CD4-positive, alpha-beta memory T cell (primary cell): ENCODE measurements at regions not wholly inside any gene's neighbourhood (a gene's known extent, or its start where the extent isn't known, plus 50 kb on each side); places are given as distances from the start of the nearest gene placed in this dataset.
A peak's percentile ranks its signal among the peaks of the same experiment; 100 is the strongest.

Experiments used
- CTCF ChIA-PET: fragments of 350-600 bp; sonication (Branson Sonifier 250); formaldehyde crosslinking; loops from one replicate; lab custom pipeline; 2021; ENCODE audit warnings: inconsistent platforms; ENCODE audit not compliant: partially characterized antibody; lab: Charles Lee
- POLR2A ChIA-PET: fragments of 350-600 bp; sonication (Branson Sonifier 250); formaldehyde crosslinking; loops from one replicate; lab custom pipeline; 2021; ENCODE audit not compliant: partially characterized antibody; lab: Charles Lee
- DNase-seq, 5 donors: peaks; one replicate each; pipeline versions ENCODE4 v3.0.0 to v3.0.0-alpha.2; 2020 to 2022; ENCODE audit warnings: mixed read lengths in 1 of 5
- H3K27ac ChIP-seq: one replicate; pipeline ENCODE4 v1.7.0; 2013; ENCODE audit warnings: low read depth, low read length
- H3K27me3 ChIP-seq: 2 replicates; pipeline ENCODE4 v1.7.0; 2013; ENCODE audit warnings: mild to moderate bottlenecking, low read length, moderate library complexity; ENCODE audit not compliant: insufficient read depth
- H3K36me3 ChIP-seq: 2 replicates; pipeline ENCODE4 v1.7.0; 2013; ENCODE audit warnings: mild to moderate bottlenecking, low read length, moderate library complexity; ENCODE audit not compliant: insufficient read depth
- H3K4me1 ChIP-seq: 2 replicates; pipeline ENCODE4 v1.7.0; 2013; ENCODE audit warnings: mild to moderate bottlenecking, low read length, moderate library complexity; ENCODE audit not compliant: insufficient read depth
- H3K4me3 ChIP-seq, 2 donors: one replicate each; pipeline ENCODE4 v1.7.0; 2013; ENCODE audit warnings: low read length in 2 of 2, mild to moderate bottlenecking in 1 of 2
- H3K9me3 ChIP-seq, 2 donors: one replicate each; pipeline ENCODE4 v1.7.0; 2013; ENCODE audit warnings: low read length in 2 of 2, control low read depth in 1 of 2; ENCODE audit not compliant: control insufficient read depth in 1 of 2
- H3K27ac Mint-ChIP-seq, 7 donors: one replicate each; pipeline ENCODE4 v1.8.0; 2020 to 2021; ENCODE audit warnings: mixed read lengths in 7 of 7, mild to moderate bottlenecking in 6 of 7, inconsistent platforms in 3 of 7, moderate library complexity in 3 of 7
- H3K27me3 Mint-ChIP-seq, 2 donors: one replicate each; pipeline ENCODE4 v1.8.0; 2020 to 2021; ENCODE audit warnings: mixed read lengths in 2 of 2
- H3K36me3 Mint-ChIP-seq, 2 donors: one replicate each; pipeline ENCODE4 v1.8.0; 2020 to 2021; ENCODE audit warnings: mixed read lengths in 2 of 2, inconsistent platforms in 1 of 2, mild to moderate bottlenecking in 1 of 2
- H3K4me1 Mint-ChIP-seq, 4 donors: one replicate each; pipeline ENCODE4 v1.8.0; 2020 to 2021; ENCODE audit warnings: mixed read lengths in 4 of 4, mild to moderate bottlenecking in 1 of 4
- H3K4me3 Mint-ChIP-seq, 8 donors: one replicate each; pipeline ENCODE4 v1.8.0; 2020 to 2021; ENCODE audit warnings: mixed read lengths in 8 of 8, mild to moderate bottlenecking in 7 of 8, moderate library complexity in 6 of 8, inconsistent platforms in 3 of 8
- H3K9me3 Mint-ChIP-seq, 8 donors: one replicate each; pipeline ENCODE4 v1.8.0; 2020 to 2021; ENCODE audit warnings: mixed read lengths in 8 of 8, mild to moderate bottlenecking in 5 of 8, inconsistent platforms in 3 of 8, moderate library complexity in 1 of 8
- intact Hi-C: fragments of 100-400 bp; cut with micrococcal nuclease; formaldehyde crosslinking; loops from one replicate; pipeline ENCODE4 v1.15.1; 2023

DNA sequence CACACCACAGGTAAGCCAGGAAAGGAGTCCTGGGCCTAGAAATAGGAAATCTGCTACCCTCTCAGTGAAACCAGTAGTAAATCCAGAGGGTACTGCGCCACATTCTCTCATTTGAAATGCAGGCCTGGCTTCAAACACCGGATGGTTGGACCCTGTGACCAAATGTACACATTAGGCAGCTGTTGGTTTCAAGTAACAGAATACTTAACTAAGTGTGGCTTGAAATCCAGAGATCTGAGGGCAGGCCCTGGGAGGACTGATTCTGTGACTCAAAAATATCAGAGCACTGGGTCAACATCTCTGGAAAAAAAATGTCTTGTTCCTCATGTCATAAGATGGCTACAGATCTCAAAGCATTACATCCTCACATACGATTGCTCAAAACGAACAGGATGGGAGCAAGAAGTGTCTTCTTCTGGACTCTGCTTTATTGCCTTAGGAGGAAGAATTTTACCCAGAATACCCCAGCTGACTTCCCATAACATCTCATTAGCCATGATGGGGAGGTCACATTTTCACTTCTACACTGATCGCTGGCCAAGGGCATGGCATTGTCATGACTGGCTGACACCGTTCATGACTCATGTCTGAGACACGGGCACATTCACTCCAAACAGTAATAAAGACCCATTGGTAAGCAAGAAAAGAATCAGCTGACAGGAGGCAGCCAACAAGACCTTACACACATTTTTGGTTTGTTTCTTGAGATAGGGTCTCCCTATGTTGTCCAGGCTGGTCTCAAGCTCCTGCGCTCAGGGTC is 166.0 kb downstream of the ARRDC4 start:
- CTCF ChIA-PET: no interaction called here

DNA sequence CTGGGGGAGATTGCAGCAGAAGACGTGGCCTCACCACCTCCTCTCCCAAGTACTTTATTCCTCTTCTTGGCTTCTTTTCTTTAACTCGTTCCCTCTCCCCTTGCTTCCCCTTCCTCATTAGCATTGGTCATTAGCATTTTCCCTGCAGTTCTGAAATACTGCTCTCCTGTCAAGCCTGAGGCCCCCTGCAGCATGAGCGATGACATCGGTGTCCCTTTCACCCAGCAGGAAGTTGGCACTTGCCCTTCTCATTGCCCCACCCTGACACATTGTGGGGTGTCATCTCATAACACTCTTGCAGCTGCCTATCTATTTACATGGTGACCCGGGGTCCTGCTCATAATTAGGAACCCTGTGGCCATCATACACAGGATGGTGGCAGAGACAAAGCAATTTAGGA is 167.1 kb downstream of the ARRDC4 start:
- H3K36me3 Mint-ChIP-seq: no peaks in the 10 kb centered on the region
- no peak overlapping the region for H3K4me3 Mint-ChIP-seq
- CTCF ChIA-PET: no interaction called here
- peaks cover 0 to 2% of the 10 kb centered on the region in 2 donors for H3K27me3 Mint-ChIP-seq
- H3K9me3 ChIP-seq: no peaks in the 10 kb centered on the region
- H3K27me3 ChIP-seq: no peaks in the 10 kb centered on the region
- H3K36me3 ChIP-seq: no peaks in the 10 kb centered on the region
- no peak overlapping the region for H3K27ac ChIP-seq
- DNase-seq: no peak
- intact Hi-C loops: no loop called here
- POLR2A ChIA-PET: no interaction called here
- H3K27ac Mint-ChIP-seq: no peak overlapping the region
- no peaks in the 10 kb centered on the region for H3K4me1 ChIP-seq
- H3K4me1 Mint-ChIP-seq: no peaks in the 10 kb centered on the region
- H3K9me3 Mint-ChIP-seq: peaks cover 0 to 3% (median 0%) of the 10 kb centered on the region in 8 donors
- H3K4me3 ChIP-seq: no peak overlapping the region

More for the DNA sequence above, 166.0 kb downstream of the ARRDC4 start:
- Histone ChIP-seq H3K4me1 (no peaks in the 10 kb centered on the region), H3K27ac (no peak overlapping the region), H3K9me3 (no peaks in the 10 kb centered on the region), H3K27me3 (no peaks in the 10 kb centered on the region), H3K4me3 (no peak overlapping the region), H3K36me3 (no peaks in the 10 kb centered on the region)
- POLR2A ChIA-PET: no interaction called here
- no peak for DNase-seq
- Mint-ChIP-seq H3K4me1 (no peaks in the 10 kb centered on the region), H3K27me3 (peaks cover 0 to 2% of the 10 kb centered on the region in 2 donors), H3K36me3 (no peaks in the 10 kb centered on the region), H3K27ac (no peak overlapping the region), H3K4me3 (no peak overlapping the region), H3K9me3 (peaks cover 0 to 3% (median 0%) of the 10 kb centered on the region in 8 donors)
- intact Hi-C loops: no loop called here

DNA sequence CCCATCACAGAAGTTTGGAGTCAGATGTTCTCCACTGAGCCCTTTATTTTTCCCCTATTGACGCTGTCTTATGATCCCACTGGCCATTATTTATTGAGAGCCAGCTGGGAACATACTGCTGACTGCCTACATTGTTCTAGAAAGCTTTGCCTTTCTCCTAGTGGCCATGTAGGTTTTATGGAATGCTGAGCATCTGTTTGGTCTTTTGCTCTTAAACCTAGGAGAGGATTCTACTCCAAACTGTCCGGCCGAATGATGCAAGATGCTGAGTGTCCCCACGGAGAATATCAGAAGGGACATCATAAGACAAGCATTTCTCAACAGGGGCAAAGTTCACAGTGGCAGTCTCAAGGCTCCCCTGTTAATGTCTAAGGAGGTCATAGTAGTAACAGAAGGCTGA is 171.4 kb downstream of the ARRDC4 start:
- Mint-ChIP-seq H3K27ac (no peak overlapping the region), H3K4me3 (no peak overlapping the region), H3K4me1 (peaks cover 0 to 1% (median 0%) of the 10 kb centered on the region in 4 donors), H3K27me3 (peaks cover 0 to 4% of the 10 kb centered on the region in 2 donors), H3K36me3 (no peaks in the 10 kb centered on the region), H3K9me3 (peaks cover 0 to 8% (median under 1%) of the 10 kb centered on the region in 8 donors)
- H3K27ac ChIP-seq: no peak overlapping the region
- POLR2A ChIA-PET: no interaction called here
- intact Hi-C loops: no loop called here
- H3K9me3 ChIP-seq: no peaks in the 10 kb centered on the region
- DNase-seq: no peak
- CTCF ChIA-PET: no interaction called here
- H3K27me3 ChIP-seq: no peaks in the 10 kb centered on the region
- H3K4me3 ChIP-seq: no peak overlapping the region
- no peaks in the 10 kb centered on the region for H3K4me1 ChIP-seq
- no peaks in the 10 kb centered on the region for H3K36me3 ChIP-seq

DNA sequence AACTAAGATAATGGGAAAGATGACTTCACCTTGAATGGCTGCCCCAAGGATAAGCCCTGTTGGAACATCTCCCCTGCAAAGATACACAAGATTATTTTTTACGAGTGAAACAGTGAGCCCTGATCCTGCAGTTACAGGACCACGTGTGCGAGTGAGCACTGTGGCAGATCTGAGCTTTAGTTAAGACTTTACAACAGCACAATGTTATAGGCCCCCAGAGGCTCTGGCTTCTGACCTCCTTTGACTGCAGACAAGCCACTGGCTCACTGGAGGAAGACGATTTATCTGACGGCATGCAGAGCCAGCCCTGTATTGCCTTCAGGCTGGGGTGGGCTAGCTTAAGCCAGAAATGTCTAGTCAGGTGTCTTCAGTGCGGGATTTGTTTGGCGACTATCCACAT is 174.4 kb downstream of the ARRDC4 start:
- H3K27me3 ChIP-seq: no peaks in the 10 kb centered on the region
- H3K9me3 ChIP-seq: no peaks in the 10 kb centered on the region
- no peak overlapping the region for H3K4me3 ChIP-seq
- H3K4me1 ChIP-seq: no peaks in the 10 kb centered on the region
- Mint-ChIP-seq H3K4me1 (peaks cover 0 to 10% (median 3%) of the 10 kb centered on the region in 4 donors), H3K36me3 (no peaks in the 10 kb centered on the region), H3K4me3 (no peak overlapping the region), H3K27me3 (peaks cover 0 to 4% of the 10 kb centered on the region in 2 donors), H3K9me3 (peaks cover 0 to 8% (median 0%) of the 10 kb centered on the region in 8 donors), H3K27ac (no peak overlapping the region)
- DNase-seq: no peak
- no peak overlapping the region for H3K27ac ChIP-seq
- CTCF ChIA-PET: no interaction called here
- H3K36me3 ChIP-seq: no peaks in the 10 kb centered on the region
- intact Hi-C loops: no loop called here
- POLR2A ChIA-PET: no interaction called here

DNA sequence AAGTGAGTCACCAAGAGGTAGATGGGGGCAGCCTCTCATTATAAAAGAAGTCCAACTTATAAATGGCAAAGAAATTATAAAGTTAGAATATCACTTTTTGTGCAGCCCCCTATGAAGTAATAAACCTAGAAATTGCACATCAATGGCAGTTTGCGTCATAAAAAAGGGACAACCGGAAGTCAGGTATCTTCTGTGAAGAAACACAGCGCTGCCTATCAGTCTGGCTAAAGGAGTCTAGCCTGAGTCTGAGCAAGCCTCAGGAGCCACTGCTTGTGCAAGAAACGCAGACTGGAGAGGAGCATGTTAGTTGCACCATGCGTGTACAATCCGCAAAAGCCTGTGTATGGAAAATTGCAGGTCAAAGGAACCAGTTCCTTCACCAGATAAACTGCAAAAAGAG is 178.4 kb downstream of the ARRDC4 start:
- peaks cover 0 to 2% (median 0%) of the 10 kb centered on the region in 8 donors for H3K9me3 Mint-ChIP-seq
- Histone ChIP-seq H3K4me1 (no peaks in the 10 kb centered on the region), H3K9me3 (no peaks in the 10 kb centered on the region), H3K36me3 (no peaks in the 10 kb centered on the region), H3K27me3 (no peaks in the 10 kb centered on the region), H3K4me3 (no peak overlapping the region), H3K27ac (no peak overlapping the region)
- ChIA-PET CTCF (no interaction called here), POLR2A (no interaction called here)
- peaks cover 0 to 2% of the 10 kb centered on the region in 2 donors for H3K27me3 Mint-ChIP-seq
- H3K4me1 Mint-ChIP-seq: peaks cover 0 to 10% (median 3%) of the 10 kb centered on the region in 4 donors
- H3K36me3 Mint-ChIP-seq: no peaks in the 10 kb centered on the region
- no peak overlapping the region for H3K4me3 Mint-ChIP-seq
- H3K27ac Mint-ChIP-seq: peak overlapping the region in 1 of 7 donors; percentile 57
- DNase-seq: no peak
- intact Hi-C loops: no loop called here

DNA sequence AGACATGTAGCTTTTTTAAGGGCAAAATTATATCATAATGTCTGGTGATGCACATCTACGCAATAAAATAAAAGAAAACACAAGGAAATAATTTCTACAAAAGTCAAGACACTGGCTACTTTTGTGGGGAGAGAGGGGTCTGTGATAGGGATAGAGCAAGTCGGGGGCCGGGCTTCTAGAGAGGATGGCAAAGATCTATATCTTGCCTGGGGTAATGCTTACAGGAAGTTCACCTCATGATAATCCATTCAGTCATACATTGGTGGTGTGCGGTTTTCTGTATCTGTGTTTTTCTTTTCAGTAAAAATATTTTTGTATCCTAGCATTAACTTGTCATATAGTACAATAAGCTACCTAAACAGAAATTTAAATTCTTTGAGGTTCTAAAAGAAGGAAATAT is 178.8 kb downstream of the ARRDC4 start:
- no peak overlapping the region for H3K4me3 ChIP-seq
- POLR2A ChIA-PET: no interaction called here
- Mint-ChIP-seq H3K27me3 (no peaks in the 10 kb centered on the region), H3K27ac (peak overlapping the region in 1 of 7 donors; percentile 7), H3K9me3 (no peaks in the 10 kb centered on the region), H3K36me3 (no peaks in the 10 kb centered on the region), H3K4me3 (peak overlapping the region in 2 of 8 donors; percentile 23 to 31), H3K4me1 (peaks cover 0 to 10% (median 3%) of the 10 kb centered on the region in 4 donors)
- H3K9me3 ChIP-seq: no peaks in the 10 kb centered on the region
- no peaks in the 10 kb centered on the region for H3K27me3 ChIP-seq
- no peaks in the 10 kb centered on the region for H3K4me1 ChIP-seq
- DNase-seq: peak in 1 of 5 donors; percentile 6
- H3K36me3 ChIP-seq: no peaks in the 10 kb centered on the region
- H3K27ac ChIP-seq: no peak overlapping the region
- intact Hi-C loops: no loop called here
- CTCF ChIA-PET: no interaction called here

DNA sequence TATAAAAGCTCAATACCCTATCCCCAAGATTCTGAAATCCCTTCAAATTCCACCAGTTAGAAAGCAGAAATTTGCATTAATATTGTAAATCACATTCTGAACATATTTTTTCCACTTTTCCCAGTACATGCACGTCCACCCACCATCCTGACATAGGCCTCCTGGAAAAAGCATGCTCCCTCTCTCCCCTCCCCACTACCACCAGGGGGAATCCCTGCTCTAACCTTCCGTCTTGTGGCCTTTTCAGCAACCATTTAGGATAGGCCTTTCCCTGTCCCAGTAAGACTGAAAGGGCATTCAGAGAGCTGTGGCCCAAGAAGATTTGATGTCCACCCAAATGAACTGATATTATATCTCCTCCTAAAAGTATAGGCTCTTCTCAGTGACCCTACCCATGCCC is 182.1 kb downstream of the ARRDC4 start:
- Mint-ChIP-seq H3K36me3 (no peaks in the 10 kb centered on the region), H3K27me3 (peaks cover 0 to 2% of the 10 kb centered on the region in 2 donors), H3K4me1 (peaks cover 0 to 10% (median 3%) of the 10 kb centered on the region in 4 donors), H3K27ac (no peak overlapping the region), H3K4me3 (no peak overlapping the region), H3K9me3 (no peaks in the 10 kb centered on the region)
- ChIA-PET CTCF (no interaction called here), POLR2A (no interaction called here)
- intact Hi-C loops: no loop called here
- H3K27me3 ChIP-seq: no peaks in the 10 kb centered on the region
- H3K4me3 ChIP-seq: no peak overlapping the region
- H3K36me3 ChIP-seq: no peaks in the 10 kb centered on the region
- DNase-seq: no peak
- no peak overlapping the region for H3K27ac ChIP-seq
- H3K4me1 ChIP-seq: no peaks in the 10 kb centered on the region
- no peaks in the 10 kb centered on the region for H3K9me3 ChIP-seq
